SU-DHL-6 (cell line): ENCODE measurements at regions not wholly inside any gene's neighbourhood (a gene's known extent, or its start where the extent isn't known, plus 50 kb on each side); places are given as distances from the start of the nearest gene placed in this dataset.

Experiments
- CTCF ChIP-seq: fragments of 200-600 bp; sonication (generic); IDR thresholded peaks from one replicate; pipeline ENCODE4 v1.5.1; 2017; ENCODE audit warnings: antibody characterized with exemption, mild to moderate bottlenecking, low read length, moderate library complexity; ENCODE audit not compliant: insufficient read depth, poor library complexity, severe bottlenecking
- EZH2phosphoT487 ChIP-seq: fragments of 200-600 bp; sonication (generic), shearing (Covaris generic); conservative IDR thresholded peaks from 2 replicates; pipeline ENCODE4 v1.6.1; 2018; ENCODE audit warnings: mild to moderate bottlenecking, antibody characterized with exemption, low read length, moderate library complexity, mixed read lengths

- TF ChIP-seq CTCF (no peak), EZH2phosphoT487 (no peak)
Observed at GRCh38 chr4:124591637-124592036, 120.9 kb downstream of the ANKRD50 start.
